OCI-LY3 (cell line): ENCODE measurements at regions not wholly inside any gene's neighbourhood (a gene's known extent, or its start where the extent isn't known, plus 50 kb on each side); places are given as distances from the start of the nearest gene placed in this dataset.

ENCODE experiments used
- EZH2phosphoT487 ChIP-seq: fragments of 200-600 bp; shearing (Covaris generic); IDR thresholded peaks from 2 replicates; pipeline ENCODE4 v1.6.1; 2018; ENCODE audit warnings: antibody characterized with exemption, mixed run types, low read depth
- TF ChIP-seq, protein P1 (sequence below): fragments of 200-600, 300-600 bp; sonication (generic); IDR thresholded peaks from 2 replicates; pipeline ENCODE4 v1.5.1; 2014; ENCODE audit warnings: antibody characterized with exemption, low read length, low read depth

DNA sequence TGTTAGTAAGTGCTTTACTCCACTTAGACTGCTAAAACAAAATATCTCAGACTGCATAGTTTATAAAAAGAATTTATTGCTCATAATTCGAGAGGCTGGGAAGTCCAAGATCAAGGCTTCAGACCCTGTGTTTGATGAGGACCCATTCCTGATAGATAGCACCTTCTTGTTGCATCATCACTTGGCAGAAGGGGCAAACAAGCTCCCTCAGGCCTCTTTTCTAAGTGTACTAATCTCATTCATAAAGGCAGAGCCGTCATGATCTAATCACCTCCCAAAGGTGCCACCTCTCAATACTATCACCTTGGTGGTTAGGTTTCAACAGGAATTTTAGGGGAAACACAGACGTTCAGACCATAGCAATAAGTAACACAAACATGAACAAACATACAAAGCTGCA, 55.4 kb downstream of the CRPPA start:
- TF ChIP-seq EZH2phosphoT487, result no peak
- TF ChIP-seq, protein P1, sequence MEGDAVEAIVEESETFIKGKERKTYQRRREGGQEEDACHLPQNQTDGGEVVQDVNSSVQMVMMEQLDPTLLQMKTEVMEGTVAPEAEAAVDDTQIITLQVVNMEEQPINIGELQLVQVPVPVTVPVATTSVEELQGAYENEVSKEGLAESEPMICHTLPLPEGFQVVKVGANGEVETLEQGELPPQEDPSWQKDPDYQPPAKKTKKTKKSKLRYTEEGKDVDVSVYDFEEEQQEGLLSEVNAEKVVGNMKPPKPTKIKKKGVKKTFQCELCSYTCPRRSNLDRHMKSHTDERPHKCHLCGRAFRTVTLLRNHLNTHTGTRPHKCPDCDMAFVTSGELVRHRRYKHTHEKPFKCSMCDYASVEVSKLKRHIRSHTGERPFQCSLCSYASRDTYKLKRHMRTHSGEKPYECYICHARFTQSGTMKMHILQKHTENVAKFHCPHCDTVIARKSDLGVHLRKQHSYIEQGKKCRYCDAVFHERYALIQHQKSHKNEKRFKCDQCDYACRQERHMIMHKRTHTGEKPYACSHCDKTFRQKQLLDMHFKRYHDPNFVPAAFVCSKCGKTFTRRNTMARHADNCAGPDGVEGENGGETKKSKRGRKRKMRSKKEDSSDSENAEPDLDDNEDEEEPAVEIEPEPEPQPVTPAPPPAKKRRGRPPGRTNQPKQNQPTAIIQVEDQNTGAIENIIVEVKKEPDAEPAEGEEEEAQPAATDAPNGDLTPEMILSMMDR, result no peak
